GM12891 (cell line): ENCODE measurements at regions not wholly inside any gene's neighbourhood (a gene's known extent, or its start where the extent isn't known, plus 50 kb on each side); places are given as distances from the start of the nearest gene placed in this dataset.

Experiments used
- DNase-seq: peaks from one replicate; pipeline ENCODE4 v3.0.0; 2011; ENCODE audit warnings: low spot score; ENCODE audit not compliant: insufficient read length
- FAIRE-seq: peaks from 2 replicates; lab custom pipeline; 2011; peaks lifted over from hg19 to GRCh38; lab: Jason Lieb, UNC
- PAX5 ChIP-seq: IDR thresholded peaks from 2 replicates; pipeline ENCODE4 v1.6.1; 2011; ENCODE audit warnings: low read length, moderate library complexity, mild to moderate bottlenecking; ENCODE audit not compliant: insufficient read depth, severe bottlenecking
- POLR2A ChIP-seq: IDR thresholded peaks from 2 replicates; pipeline ENCODE4 v1.6.1; 2011; ENCODE audit warnings: low read depth, low read length, control low read depth
- POLR2AphosphoS5 ChIP-seq: IDR thresholded peaks from 2 replicates; pipeline ENCODE4 v1.6.1; 2011; ENCODE audit warnings: low read depth, low read length, control low read depth
- POU2F2 ChIP-seq: IDR thresholded peaks from 2 replicates; pipeline ENCODE4 v1.6.1; 2011; ENCODE audit warnings: low read depth, mild to moderate bottlenecking, control low read depth, low read length, moderate library complexity
- SPI1 ChIP-seq: IDR thresholded peaks from 2 replicates; pipeline ENCODE4 v1.6.1; 2011; ENCODE audit warnings: low read depth, low read length, control low read depth
- TAF1 ChIP-seq: IDR thresholded peaks from 2 replicates; pipeline ENCODE4 v1.6.1; 2011; ENCODE audit warnings: low read depth, low read length, control low read depth

DNA sequence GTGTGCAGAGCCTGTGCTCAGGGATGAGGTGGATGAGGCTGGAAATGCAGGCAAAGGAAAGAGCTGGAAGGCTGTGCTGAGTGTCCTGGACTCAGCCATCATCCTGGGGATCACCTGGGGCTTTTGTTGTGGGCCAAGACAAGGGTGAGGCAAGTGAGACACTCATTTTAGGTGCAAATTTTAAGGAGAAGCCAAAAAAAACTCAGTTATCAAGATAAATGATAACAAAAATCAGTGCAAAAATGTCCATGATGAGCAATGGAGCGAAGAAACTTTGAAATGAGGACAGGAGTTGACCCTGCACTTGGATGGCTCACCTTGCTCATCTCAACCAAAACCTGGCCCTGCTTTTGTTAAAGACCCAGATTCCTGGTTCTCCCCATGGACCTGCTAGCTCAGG is 141.9 kb downstream of the MYCN start:
- DNase-seq (no peak), FAIRE-seq (no peak)
- TF ChIP-seq POLR2A, result no peak
- TF ChIP-seq POU2F2, result no peak
- TF ChIP-seq PAX5, result no peak
- TF ChIP-seq POLR2AphosphoS5, result no peak
- TF ChIP-seq SPI1, result no peak
- no peak for TF ChIP-seq TAF1

DNA sequence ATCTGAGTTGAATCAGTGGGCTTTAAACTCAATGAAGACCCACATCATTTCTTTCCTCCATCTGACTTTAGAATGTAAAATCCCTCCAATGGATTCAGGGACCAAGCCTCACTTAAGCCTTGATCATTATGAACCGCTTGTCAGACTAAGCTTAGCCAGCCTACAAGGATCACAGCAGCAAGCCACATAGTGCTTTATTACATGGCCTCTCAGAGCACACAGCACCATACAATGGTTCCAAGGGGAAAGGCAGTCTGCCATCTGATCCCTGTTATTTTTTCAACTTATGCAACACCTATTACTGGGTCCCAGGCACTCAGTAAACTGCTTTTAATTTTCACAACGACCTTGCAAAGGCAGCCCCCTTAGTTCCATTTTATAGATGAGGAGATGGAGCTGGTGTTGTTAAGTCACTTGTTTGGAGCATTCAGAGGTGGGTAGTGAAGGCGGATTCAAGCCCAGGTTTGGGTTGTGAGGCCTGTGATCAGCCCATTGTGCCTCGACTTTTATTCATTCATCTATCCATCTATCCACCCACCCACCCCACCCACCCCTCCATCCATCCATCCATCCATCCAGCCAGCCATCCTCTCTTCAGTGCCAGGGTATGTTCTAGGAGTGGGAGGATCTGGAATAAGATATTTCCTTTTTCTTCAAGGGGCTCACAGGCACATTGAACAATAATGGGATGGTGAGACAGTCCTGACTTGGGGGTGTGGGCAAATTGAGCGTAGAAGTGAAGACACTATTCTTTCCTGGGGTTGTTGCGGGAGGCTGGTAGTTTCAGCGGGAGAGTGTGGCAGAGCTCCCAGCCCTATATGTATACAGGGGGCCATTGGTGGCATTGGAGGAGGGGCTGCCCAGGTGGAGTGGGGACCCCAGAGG is 141.2 kb downstream of the MYCN start:
- FAIRE-seq (no peak), DNase-seq (no peak)
- TF ChIP-seq PAX5 (no peak), POLR2A (no peak)

GRCh38 chr2:16080516-16080915 is 140.2 kb downstream of the MYCN start:
- no peak for FAIRE-seq
- TF ChIP-seq SPI1 (no peak), PAX5 (no peak), TAF1 (no peak), POLR2AphosphoS5 (no peak), POU2F2 (no peak), POLR2A (no peak)
- no peak for DNase-seq

DNA sequence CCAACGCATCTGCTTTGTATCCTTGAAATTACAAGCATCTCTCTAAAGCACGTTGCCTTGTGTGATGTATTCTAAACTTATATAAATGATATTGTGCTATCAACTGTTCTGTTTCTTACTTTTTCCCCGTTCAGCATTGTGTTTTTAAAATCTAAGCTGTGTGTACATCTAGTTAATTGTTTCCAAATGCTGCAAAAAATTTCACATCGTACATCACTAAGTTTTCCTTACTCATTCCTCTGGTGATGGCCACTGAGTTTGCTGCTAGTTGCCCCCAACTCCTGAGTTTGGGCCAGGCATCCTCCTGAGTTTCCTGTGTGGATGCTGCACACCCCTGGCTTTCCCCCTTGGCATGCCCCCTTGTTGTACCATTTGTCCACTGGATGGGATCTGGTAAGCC is 139.7 kb downstream of the MYCN start:
- TF ChIP-seq TAF1 (no peak), SPI1 (no peak), PAX5 (no peak), POLR2A (no peak), POU2F2 (no peak), POLR2AphosphoS5 (no peak)
- DNase-seq (no peak), FAIRE-seq (no peak)

- TF ChIP-seq POLR2AphosphoS5 (no peak), TAF1 (no peak), POLR2A (no peak), PAX5 (no peak), POU2F2 (no peak), SPI1 (no peak)
- no peak for FAIRE-seq
- DNase-seq, result no peak
Observed at GRCh38 chr2:16079637-16080036, 139.3 kb downstream of the MYCN start.

- FAIRE-seq (no peak), DNase-seq (no peak)
- TF ChIP-seq TAF1 (no peak), POU2F2 (no peak), SPI1 (no peak), PAX5 (no peak), POLR2AphosphoS5 (no peak), POLR2A (no peak)
Observed at GRCh38 chr2:16077601-16078000, 137.3 kb downstream of the MYCN start.

GRCh38 chr2:16076911-16077310 is 136.6 kb downstream of the MYCN start:
- FAIRE-seq (no peak), DNase-seq (no peak)
- TF ChIP-seq TAF1 (no peak), POLR2AphosphoS5 (no peak), PAX5 (no peak), POLR2A (no peak), SPI1 (no peak), POU2F2 (no peak)

DNA sequence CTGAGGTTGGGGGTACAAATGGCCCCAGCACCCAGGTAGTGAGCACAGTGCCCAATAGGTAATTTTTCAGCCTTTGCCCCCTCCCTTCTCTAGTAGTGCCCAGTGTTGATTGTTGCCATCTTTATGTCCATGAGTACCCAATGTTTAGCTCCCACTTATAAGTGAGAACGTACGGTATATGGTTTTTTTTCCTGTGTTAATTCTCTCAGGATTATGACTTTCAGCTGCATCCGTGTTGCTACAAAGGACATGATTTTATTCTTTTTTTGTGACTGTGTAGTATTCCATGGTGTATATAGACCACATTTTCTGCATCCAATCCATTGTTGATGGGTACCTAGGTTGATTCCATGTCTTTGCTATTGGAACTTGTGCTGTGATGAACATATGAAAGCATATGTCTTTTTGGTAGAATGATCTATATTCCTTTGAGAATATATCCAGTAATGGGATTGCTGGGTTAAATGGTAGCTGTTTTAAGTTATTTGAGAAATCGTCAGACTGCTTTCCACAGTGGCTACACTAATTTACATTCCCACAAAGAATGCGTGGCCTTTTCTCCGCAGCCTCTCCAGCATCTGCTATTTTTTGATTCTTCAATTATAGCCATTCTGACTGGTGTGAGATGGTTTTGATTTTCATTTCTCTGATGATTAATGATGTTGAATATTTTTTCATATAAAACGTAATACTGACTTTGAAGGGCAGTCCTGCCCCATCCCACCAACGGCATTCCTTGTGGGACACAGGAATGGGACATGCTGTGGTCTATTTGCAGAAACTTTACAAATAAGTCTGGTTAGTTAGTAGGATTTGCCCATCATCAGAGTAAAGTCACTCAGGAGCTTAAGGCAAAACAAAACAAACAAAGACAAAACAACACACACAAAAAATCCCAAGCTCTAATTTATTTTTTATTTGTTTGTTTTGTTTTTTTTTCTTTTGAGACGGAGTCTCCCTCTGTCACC is 135.0 kb downstream of the MYCN start:
- no peak for FAIRE-seq
- TF ChIP-seq POLR2A (no peak), POU2F2 (no peak), SPI1 (no peak), TAF1 (no peak)
- no peak for DNase-seq

- DNase-seq (no peak), FAIRE-seq (no peak)
- TF ChIP-seq TAF1 (no peak), SPI1 (no peak), POLR2A (no peak), POU2F2 (no peak), PAX5 (no peak), POLR2AphosphoS5 (no peak)
Observed at GRCh38 chr2:16073921-16074425, 133.6 kb downstream of the MYCN start.

- TF ChIP-seq PAX5 (no peak), SPI1 (no peak), POLR2AphosphoS5 (no peak), TAF1 (no peak), POLR2A (no peak), POU2F2 (no peak)
- no peak for DNase-seq
- no peak for FAIRE-seq
Observed at GRCh38 chr2:16073471-16073870, 133.1 kb downstream of the MYCN start.
